GM19043 (cell line): ENCODE measurements at regions not wholly inside any gene's neighbourhood (a gene's known extent, or its start where the extent isn't known, plus 50 kb on each side); places are given as distances from the start of the nearest gene placed in this dataset.
A peak's percentile ranks its signal among the peaks of the same experiment; 100 is the strongest.

Source experiments
- ATAC-seq: cut with Tn5 transposase; IDR thresholded peaks from one replicate; pipeline ENCODE4 v1.9.1; 2021; ENCODE audit warnings: low read depth; ENCODE audit not compliant: unreplicated experiment

DNA sequence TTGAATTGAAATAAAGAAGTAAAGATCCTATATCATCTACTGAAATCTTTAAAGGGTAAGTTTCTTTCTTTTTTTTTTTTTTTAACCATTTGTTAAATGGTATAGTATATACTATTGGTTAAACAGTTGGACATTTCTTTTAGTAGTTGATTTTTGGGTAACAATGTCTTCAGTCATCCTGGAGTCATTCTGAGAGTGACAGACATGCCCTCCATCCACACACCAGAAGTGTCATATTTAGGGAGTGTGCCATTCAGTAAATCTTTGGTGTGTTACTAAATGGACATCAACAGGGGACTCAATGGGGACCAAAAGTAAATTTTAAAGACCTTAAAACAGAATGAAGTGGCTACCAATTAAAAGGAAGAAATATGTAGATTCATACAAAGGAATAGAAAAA is 50.8 kb upstream of the SLC39A10 start:
- no peak for ATAC-seq

DNA sequence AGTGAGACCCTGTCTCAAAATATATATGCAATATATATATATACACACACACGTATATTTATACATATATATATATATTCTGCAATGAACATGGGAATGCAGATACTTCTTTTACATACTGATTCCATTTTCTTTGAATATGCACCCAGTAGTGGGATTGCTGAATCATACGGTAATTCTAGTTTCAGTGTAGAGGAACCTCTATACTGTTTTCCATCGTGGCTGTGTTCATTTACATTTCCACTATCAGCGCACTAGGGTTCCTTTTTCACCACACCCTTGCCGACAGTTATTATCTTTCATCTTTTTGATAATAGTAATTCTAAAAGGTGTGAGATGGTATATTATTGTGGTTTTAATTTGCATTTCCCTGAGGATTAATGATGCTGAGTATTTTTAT is 52.3 kb upstream of the SLC39A10 start:
- no peak for ATAC-seq

GRCh38 chr2:195603998-195604397 is 53.0 kb upstream of the SLC39A10 start:
- ATAC-seq: no peak

- no peak for ATAC-seq
Measured at GRCh38 chr2:195603408-195603807, 53.6 kb upstream of the SLC39A10 start.

DNA sequence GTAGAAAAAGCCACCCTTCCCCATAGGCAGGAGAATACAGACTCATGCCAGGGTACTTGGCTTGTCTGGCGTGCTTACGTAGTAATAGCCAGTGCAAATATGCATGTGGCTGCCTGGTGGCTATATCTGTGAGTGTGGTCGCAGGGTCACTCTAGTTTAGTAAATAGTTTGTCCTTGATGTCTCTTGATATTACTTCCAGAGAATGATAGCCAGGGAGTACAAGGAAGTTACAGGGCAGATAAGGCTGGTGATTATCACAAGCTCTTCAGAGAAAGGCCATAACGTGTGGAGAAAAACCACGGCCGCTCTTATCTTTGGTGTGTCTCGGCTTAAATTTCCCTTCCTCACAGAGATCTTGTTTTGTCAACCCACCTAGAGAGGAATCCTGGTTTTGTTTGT is 54.3 kb upstream of the SLC39A10 start:
- ATAC-seq: no peak

GRCh38 chr2:195601361-195601760 is 55.7 kb upstream of the SLC39A10 start:
- ATAC-seq: no peak

GRCh38 chr2:195600778-195601177 is 56.2 kb upstream of the SLC39A10 start:
- no peak for ATAC-seq

GRCh38 chr2:195596840-195597239 is 60.2 kb upstream of the SLC39A10 start:
- ATAC-seq: no peak

- no peak for ATAC-seq
Measured at GRCh38 chr2:195595825-195596224, 61.2 kb upstream of the SLC39A10 start.

GRCh38 chr2:195594919-195595694 is 61.9 kb upstream of the SLC39A10 start:
- no peak for ATAC-seq

- ATAC-seq: no peak
Measured at GRCh38 chr2:195594248-195594647, 62.8 kb upstream of the SLC39A10 start.

DNA sequence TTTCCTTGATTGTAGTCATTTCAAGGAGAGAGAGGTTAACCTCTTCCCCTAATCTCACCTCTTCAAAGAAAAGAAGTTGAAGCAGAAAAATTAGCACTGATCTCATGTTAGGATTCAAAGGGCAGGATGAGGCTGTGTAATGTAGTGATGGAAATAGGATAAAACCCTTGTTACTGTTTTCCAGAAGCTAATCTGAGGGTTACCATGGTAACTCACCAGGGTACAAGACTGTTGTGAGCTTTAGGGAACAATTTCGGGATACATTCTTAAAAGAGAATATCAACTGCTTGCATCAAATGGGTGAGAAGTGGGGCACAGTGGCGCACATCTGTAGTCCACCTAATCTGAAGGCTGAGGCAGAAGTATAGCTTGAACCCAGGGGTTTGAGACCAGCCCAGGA is 64.9 kb upstream of the SLC39A10 start:
- ATAC-seq: no peak

GRCh38 chr2:195590861-195591205 is 66.2 kb upstream of the SLC39A10 start:
- no peak for ATAC-seq

DNA sequence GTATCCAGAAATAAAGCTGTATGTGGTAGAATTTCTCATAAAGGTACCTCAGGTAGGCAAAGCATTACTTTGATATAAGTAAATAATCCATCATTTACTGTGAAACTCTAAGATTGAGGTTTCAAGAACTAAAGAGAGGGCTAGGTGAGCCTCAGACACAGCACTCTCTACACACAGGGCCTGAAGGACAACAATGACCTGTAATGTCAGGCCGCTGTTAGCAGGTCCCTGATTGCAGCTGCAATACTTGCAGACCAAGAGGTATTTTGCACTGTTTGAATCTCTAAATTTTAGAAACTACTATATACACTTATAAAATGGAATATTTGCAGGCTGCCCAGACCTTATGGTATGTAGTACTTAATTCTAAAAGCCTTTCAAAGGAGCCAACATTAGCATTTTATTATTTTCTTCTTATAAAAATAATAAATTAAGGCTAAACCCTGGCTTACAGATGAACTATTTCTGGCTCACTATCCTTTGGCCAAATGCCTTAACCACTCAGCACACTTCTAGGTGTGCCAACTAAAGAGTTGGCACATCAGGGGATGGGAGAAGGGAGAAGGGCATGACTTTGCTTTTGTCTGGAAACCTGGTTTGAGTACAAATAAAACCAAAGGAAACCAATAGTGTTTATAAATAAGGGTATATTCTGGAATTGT is 66.7 kb upstream of the SLC39A10 start:
- ATAC-seq: no peak

- no peak for ATAC-seq
Measured at GRCh38 chr2:195587966-195588365, 69.1 kb upstream of the SLC39A10 start.

DNA sequence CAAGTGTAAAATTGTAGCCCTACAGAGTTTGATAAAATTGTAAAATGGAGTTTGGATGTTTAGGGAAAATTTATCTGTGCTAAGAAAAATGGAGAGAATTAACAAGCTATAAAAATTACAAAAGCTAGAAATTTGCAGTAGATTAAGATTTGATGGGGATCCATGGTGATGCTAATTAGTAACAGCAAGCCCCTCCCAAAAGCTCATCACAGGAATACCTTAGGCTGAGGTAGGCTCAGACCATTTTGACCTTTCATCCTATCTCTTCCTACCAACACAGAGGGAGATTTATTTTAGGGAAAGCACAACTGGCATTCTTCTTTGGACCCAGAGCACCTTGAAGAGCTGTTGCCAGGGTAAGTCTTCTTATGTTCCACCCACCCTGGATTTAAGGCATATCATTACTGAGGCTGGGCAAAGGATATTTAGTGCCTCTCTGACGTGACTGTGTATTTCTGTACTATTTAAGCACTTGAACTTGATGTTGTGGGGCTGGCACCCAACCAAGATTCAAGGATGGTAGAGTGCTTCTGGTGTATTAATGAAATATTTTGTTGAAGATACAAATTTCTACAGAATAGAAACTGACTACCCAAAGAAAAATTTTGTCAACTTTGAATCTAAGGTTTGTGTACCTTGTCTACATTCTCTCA is 70.8 kb upstream of the SLC39A10 start:
- no peak for ATAC-seq

DNA sequence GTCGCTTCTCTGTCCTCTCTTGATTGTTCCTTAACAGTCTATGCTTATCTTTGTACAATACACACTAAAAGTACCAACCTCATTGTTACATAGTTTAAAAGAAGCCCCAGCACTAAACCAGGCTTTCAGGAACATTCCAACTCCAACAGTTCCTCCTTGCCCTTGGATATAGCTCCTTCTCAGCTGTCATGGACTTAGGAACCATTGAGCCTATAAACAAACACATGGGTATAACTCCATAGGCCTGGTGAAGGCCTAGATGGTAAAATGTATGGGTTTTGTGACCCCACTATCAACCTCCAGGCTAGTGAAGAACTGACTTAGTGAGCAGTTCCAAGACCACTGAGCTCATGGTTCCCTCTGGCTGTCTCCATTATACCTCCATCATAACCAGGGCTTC is 74.8 kb upstream of the SLC39A10 start:
- no peak for ATAC-seq

DNA sequence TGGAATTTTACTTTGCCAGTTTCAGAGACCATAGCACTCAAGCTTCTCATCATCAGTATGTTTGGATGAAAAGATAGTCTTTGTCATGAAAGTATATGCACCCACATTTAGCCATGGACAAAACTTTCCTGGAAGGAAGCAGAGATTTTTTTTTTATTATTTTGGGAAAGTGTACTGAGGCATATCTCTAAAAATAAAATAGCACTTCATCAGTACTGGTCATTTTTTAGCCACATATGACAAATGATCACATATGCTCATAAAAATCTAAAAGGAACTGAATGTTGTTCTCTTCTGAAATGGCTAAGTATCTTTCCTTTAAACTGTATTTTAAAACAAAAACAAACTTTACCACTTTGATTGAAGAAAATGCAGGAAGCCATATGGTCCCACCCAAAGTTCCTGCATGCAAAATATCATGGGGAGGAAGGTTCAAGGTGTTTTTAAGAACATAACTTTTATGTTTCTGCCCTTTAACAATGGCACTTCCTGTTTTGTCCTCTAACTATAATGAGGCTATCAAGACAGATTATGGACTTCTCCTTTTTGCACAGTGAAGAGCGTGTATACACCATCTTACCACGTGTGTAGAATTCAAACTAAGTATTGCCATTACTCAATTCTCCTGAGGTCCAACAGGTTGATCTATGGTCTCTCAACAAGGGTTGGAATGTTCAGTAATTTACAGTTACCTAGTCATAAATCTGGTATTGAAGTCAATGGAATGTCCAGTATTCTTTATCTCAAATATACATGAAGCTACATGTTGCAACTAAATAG is 77.1 kb upstream of the SLC39A10 start:
- ATAC-seq: peak; percentile 53

- ATAC-seq: peak; percentile 74
Measured at GRCh38 chr2:195575879-195576401, 81.1 kb upstream of the SLC39A10 start.

DNA sequence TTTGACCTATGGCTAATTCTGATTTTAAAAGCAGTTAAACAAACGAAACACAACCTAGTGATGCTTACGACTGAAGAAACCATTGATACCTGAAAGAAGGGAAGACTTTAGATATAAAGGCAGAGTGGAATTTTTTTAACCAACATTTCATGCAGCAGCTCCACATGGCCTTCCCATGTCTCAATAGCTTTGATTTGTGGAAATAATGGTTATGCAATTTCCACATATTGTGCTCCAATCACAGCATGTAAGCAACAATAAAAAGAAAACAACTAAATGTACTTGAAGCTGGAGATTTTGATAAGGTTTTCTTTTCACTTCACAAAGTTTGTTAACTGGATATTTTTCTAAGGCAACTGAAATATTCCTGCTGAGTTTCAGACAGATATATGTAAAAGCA is 82.0 kb upstream of the SLC39A10 start:
- ATAC-seq: no peak

GRCh38 chr2:195574312-195574711 is 82.7 kb upstream of the SLC39A10 start:
- ATAC-seq: no peak
